Activated CD4-positive, alpha-beta T cell treated with anti-CD3 and anti-CD28 coated beads, Interleukin-2, amount 50 U/mL, for 4 hours (primary cell): ENCODE measurements at regions not wholly inside any gene's neighbourhood (a gene's known extent, or its start where the extent isn't known, plus 50 kb on each side); places are given as distances from the start of the nearest gene placed in this dataset.

Experiments
- DNase-seq, 2 experiments: peaks; one replicate each; pipeline ENCODE4 v3.0.0-alpha.2; 2020

GRCh38 chr7:130899071-130899560 is 165.1 kb upstream of the KLF14 start:
- DNase-seq = no peak

GRCh38 chr7:130899638-130900401 is 165.8 kb upstream of the KLF14 start:
- no peak for DNase-seq

GRCh38 chr7:130900471-130901076 is 166.6 kb upstream of the KLF14 start:
- DNase-seq = no peak

- DNase-seq = no peak
Observed at GRCh38 chr7:130901209-130901783, 167.3 kb upstream of the KLF14 start.

GRCh38 chr7:130902755-130903357 is 168.8 kb upstream of the KLF14 start:
- DNase-seq = no peak

- no peak for DNase-seq
Observed at GRCh38 chr7:130903358-130903974, 169.5 kb upstream of the KLF14 start.

- DNase-seq = no peak
Observed at GRCh38 chr7:130904031-130904757, 170.2 kb upstream of the KLF14 start.

- no peak for DNase-seq
Observed at GRCh38 chr7:130904792-130905191, 170.8 kb upstream of the KLF14 start.

GRCh38 chr7:130906575-130906974 is 172.6 kb upstream of the KLF14 start:
- no peak for DNase-seq

GRCh38 chr7:130907439-130907838 is 173.4 kb upstream of the KLF14 start:
- DNase-seq = no peak

GRCh38 chr7:130908345-130909160 is 174.5 kb upstream of the KLF14 start:
- no peak for DNase-seq

- DNase-seq = no peak
Observed at GRCh38 chr7:130909161-130909836, 175.3 kb upstream of the KLF14 start.

GRCh38 chr7:130909881-130910672 is 176.1 kb upstream of the KLF14 start:
- no peak for DNase-seq

- DNase-seq = no peak
Observed at GRCh38 chr7:130910949-130911944, 177.2 kb upstream of the KLF14 start.

- no peak for DNase-seq
Observed at GRCh38 chr7:130912082-130912861, 178.3 kb upstream of the KLF14 start.

GRCh38 chr7:130912862-130913638 is 179.0 kb upstream of the KLF14 start:
- peak; percentile 73 to 82 for DNase-seq
